ENCODE measurements at regions not wholly inside any gene's neighbourhood (a gene's known extent, or its start where the extent isn't known, plus 50 kb on each side); places are given as distances from the start of the nearest gene placed in this dataset.
A peak's percentile ranks its signal among the peaks of the same experiment; 100 is the strongest.

DNA sequence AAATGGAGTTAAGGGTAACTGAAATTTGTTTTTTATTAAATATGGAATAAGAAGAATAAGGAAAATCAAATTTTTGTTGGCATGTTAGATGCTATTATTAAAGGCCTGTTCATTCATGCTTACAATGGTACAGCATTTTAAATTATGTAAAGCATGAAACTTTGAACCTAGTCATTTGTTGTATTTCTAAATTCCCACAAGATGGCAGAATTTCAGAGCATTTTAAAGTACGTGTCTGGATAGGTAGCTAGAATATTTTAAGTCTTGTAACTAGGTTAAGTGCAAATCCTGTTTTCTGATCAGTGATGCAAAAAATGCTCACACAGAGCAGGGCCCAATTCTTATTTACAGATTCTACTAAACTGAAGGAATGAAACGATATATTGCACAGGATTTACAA is 585.6 kb upstream of the MIS18BP1 start:
- no peak overlapping the region for H2AK9ac ChIP-seq (replicated peaks; ENCODE audit: low read depth, low read length, poor library complexity)
- H4K5ac ChIP-seq (ENCODE audit: low read depth, low read length), result no peak overlapping the region
- H3K4me3 ChIP-seq (ENCODE audit: insufficient read depth, low read depth, low read length), result no peak overlapping the region
- dilution Hi-C loops (cut with HindIII; ENCODE audit: low sequenced_read_pairs, unreplicated experiment), result no loop called here
- POLR2A ChIA-PET (ENCODE audit: unreplicated experiment), result no interaction called here
- H4K91ac ChIP-seq (ENCODE audit: insufficient read depth, low read depth, low read length), result no peak overlapping the region
- H3K27me3 ChIP-seq (ENCODE audit: control insufficient read depth, insufficient read depth, low read length), result no peaks in the 10 kb centered on the region
- TF ChIP-seq, protein P1, sequence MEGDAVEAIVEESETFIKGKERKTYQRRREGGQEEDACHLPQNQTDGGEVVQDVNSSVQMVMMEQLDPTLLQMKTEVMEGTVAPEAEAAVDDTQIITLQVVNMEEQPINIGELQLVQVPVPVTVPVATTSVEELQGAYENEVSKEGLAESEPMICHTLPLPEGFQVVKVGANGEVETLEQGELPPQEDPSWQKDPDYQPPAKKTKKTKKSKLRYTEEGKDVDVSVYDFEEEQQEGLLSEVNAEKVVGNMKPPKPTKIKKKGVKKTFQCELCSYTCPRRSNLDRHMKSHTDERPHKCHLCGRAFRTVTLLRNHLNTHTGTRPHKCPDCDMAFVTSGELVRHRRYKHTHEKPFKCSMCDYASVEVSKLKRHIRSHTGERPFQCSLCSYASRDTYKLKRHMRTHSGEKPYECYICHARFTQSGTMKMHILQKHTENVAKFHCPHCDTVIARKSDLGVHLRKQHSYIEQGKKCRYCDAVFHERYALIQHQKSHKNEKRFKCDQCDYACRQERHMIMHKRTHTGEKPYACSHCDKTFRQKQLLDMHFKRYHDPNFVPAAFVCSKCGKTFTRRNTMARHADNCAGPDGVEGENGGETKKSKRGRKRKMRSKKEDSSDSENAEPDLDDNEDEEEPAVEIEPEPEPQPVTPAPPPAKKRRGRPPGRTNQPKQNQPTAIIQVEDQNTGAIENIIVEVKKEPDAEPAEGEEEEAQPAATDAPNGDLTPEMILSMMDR (conservative IDR thresholded peaks at IDR 0.05; ENCODE audit: low read depth, low read length), result 0 out of 2 replicates have a peak, but pooled peaks have one; percentile 5
- TF ChIP-seq MAZ (IDR thresholded peaks at IDR 0.05; ENCODE audit: borderline replicate concordance, low read depth, low read length), result no peak
- in situ Hi-C loops (cut with MboI; ENCODE audit: low sequenced_read_pairs), result no loop called here
- CTCF ChIA-PET, result no interaction called here
- H2BK15ac ChIP-seq (ENCODE audit: low read depth, low read length), result no peak overlapping the region
- BruUV-seq (replicated peaks), result no TSS peak
- H2AK5ac ChIP-seq (ENCODE audit: low read depth, low read length), result no peak overlapping the region
- DNase-seq, result no peak
- H3K56ac ChIP-seq (ENCODE audit: extremely low read depth, insufficient read depth, low read length), result no peak overlapping the region
- H3K4me1 ChIP-seq (ENCODE audit: control insufficient read depth, insufficient read depth, low read length), result no peaks in the 10 kb centered on the region
- no peak overlapping the region for H2AFZ ChIP-seq (replicated peaks; ENCODE audit: low read length, poor library complexity)
- H2BK5ac ChIP-seq (ENCODE audit: low read depth, low read length, poor library complexity, severe bottlenecking), result no peak overlapping the region
- no peaks in the 10 kb centered on the region for H3K36me3 ChIP-seq (ENCODE audit: control insufficient read depth, insufficient read depth, low read length)
- no CpG with 5 or more reads among the region's 2 CpGs for WGBS, 2 experiments (ENCODE audit: extremely low coverage in 2 of 2, insufficient read length in 1 of 2)
- H3K79me1 ChIP-seq (ENCODE audit: low read depth in 1 of 2, low read length in 2 of 2), result no peaks in the 10 kb centered on the region
- no peaks in the 10 kb centered on the region for H4K20me1 ChIP-seq (ENCODE audit: insufficient read depth, low read length)
- no peak overlapping the region for H3K18ac ChIP-seq (ENCODE audit: low read depth, low read length)
- H3K27ac ChIP-seq (ENCODE audit: insufficient read depth, low read length), result no peak overlapping the region
- H4K8ac ChIP-seq (ENCODE audit: low read depth in 2 of 2, low read length in 2 of 2), result no peak overlapping the region
- no peak overlapping the region for H2BK120ac ChIP-seq (ENCODE audit: low read depth, low read length)
- H3K9ac ChIP-seq (ENCODE audit: low read depth, low read length), result no peak overlapping the region
- no peak overlapping the region for H3K4me2 ChIP-seq (ENCODE audit: low read depth, low read length)
- H3K23ac ChIP-seq (ENCODE audit: low read depth, low read length), result no peak overlapping the region
- H3K9me1 ChIP-seq (ENCODE audit: insufficient read depth, low read length), result no peaks in the 10 kb centered on the region
- intact Hi-C loops (cut with micrococcal nuclease), result no loop called here
- H2BK20ac ChIP-seq (ENCODE audit: low read depth, low read length), result no peak overlapping the region
- ATAC-seq (ENCODE audit: low read depth), result no peak
- no peak overlapping the region for H3K4ac ChIP-seq (ENCODE audit: low read depth, low read length)
- H3K9me3 ChIP-seq (ENCODE audit: control insufficient read depth, insufficient read depth, low read length), result peaks cover 6% of the 10 kb centered on the region; the same call in 1 of the 2 replicates
- H3K14ac ChIP-seq (replicated peaks; ENCODE audit: low read depth, low read length), result no peak overlapping the region
